AG04449 (cell line): ENCODE measurements at regions not wholly inside any gene's neighbourhood (a gene's known extent, or its start where the extent isn't known, plus 50 kb on each side); places are given as distances from the start of the nearest gene placed in this dataset.

Experiments used
- CTCF ChIA-PET: fragments of 350-600 bp; formaldehyde crosslinking; extraction: SDS; loops from one replicate; lab custom pipeline; 2021; ENCODE audit warnings: antibody characterized with exemption; lab: Yijun Ruan, JAX
- POLR2A ChIA-PET: fragments of 400-600, 350-600 bp; formaldehyde crosslinking; extraction: SDS; loops from one replicate; lab custom pipeline; 2020; ENCODE audit warnings: antibody characterized with exemption, inconsistent platforms; lab: Yijun Ruan, JAX
- DNase-seq: peaks from one replicate; pipeline ENCODE4 v3.0.0-alpha.2; 2010; ENCODE audit warnings: low read depth, low spot score
- H3K4me3 ChIP-seq: 2 replicates; pipeline ENCODE4 v1.5.1; 2011; ENCODE audit warnings: low read depth, mild to moderate bottlenecking, control low read depth, low read length
- TF ChIP-seq, protein P1 (sequence below): IDR thresholded peaks from one replicate; pipeline ENCODE4 v1.5.1; 2011; ENCODE audit warnings: mild to moderate bottlenecking, moderate library complexity, low read length, control low read depth, inconsistent platforms; ENCODE audit not compliant: insufficient read depth; ENCODE audit errors: missing control alignments

DNA sequence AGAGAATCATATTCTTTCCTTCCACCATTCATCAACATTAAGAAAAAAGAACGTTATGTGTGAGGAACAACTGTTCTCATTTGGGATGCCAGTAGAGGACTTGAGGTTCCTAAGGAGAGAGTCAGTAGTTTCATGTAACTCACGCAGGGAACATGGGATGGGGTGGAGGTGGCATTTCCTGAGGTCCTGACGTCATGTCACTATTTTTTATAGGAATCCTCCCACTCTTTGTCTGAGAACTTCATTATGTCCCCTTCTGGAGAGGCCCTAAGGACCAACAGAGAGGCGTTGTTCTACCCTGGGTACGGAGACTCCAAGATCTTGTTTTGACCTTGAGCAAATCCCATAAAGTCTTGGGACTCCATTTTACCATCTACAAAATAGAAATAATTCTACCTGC, 211.7 kb upstream of the SOX9 start:
- DNase-seq, result no peak
- POLR2A ChIA-PET, result no interaction called here
- H3K4me3 ChIP-seq, result no peak overlapping the region
- CTCF ChIA-PET, result no interaction called here
- TF ChIP-seq, protein P1, sequence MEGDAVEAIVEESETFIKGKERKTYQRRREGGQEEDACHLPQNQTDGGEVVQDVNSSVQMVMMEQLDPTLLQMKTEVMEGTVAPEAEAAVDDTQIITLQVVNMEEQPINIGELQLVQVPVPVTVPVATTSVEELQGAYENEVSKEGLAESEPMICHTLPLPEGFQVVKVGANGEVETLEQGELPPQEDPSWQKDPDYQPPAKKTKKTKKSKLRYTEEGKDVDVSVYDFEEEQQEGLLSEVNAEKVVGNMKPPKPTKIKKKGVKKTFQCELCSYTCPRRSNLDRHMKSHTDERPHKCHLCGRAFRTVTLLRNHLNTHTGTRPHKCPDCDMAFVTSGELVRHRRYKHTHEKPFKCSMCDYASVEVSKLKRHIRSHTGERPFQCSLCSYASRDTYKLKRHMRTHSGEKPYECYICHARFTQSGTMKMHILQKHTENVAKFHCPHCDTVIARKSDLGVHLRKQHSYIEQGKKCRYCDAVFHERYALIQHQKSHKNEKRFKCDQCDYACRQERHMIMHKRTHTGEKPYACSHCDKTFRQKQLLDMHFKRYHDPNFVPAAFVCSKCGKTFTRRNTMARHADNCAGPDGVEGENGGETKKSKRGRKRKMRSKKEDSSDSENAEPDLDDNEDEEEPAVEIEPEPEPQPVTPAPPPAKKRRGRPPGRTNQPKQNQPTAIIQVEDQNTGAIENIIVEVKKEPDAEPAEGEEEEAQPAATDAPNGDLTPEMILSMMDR, result no peak

GRCh38 chr17:71910002-71910401, 210.8 kb upstream of the SOX9 start:
- no peak overlapping the region for H3K4me3 ChIP-seq
- TF ChIP-seq, protein P1, result no peak
- DNase-seq, result no peak
- CTCF ChIA-PET, result no interaction called here
- POLR2A ChIA-PET, result no interaction called here

- no peak overlapping the region for H3K4me3 ChIP-seq
- POLR2A ChIA-PET, result no interaction called here
- CTCF ChIA-PET, result no interaction called here
- TF ChIP-seq, protein P1, result no peak
- no peak for DNase-seq
These were observed 206.8 kb upstream of the SOX9 start for GRCh38 chr17:71914042-71914441.

- TF ChIP-seq, protein P1, result no peak
- H3K4me3 ChIP-seq, result no peak overlapping the region
- no peak for DNase-seq
- ChIA-PET CTCF (no interaction called here), POLR2A (no interaction called here)
These were observed 206.0 kb upstream of the SOX9 start for GRCh38 chr17:71914812-71915211.

- DNase-seq, result no peak
- TF ChIP-seq, protein P1, result no peak
- POLR2A ChIA-PET, result no interaction called here
- CTCF ChIA-PET, result no interaction called here
- no peak overlapping the region for H3K4me3 ChIP-seq
These were observed 203.1 kb upstream of the SOX9 start for GRCh38 chr17:71917715-71918114.

GRCh38 chr17:71919186-71919585, 201.6 kb upstream of the SOX9 start:
- CTCF ChIA-PET, result no interaction called here
- POLR2A ChIA-PET, result no interaction called here
- H3K4me3 ChIP-seq, result no peak overlapping the region
- no peak for DNase-seq
- TF ChIP-seq, protein P1, result no peak

DNA sequence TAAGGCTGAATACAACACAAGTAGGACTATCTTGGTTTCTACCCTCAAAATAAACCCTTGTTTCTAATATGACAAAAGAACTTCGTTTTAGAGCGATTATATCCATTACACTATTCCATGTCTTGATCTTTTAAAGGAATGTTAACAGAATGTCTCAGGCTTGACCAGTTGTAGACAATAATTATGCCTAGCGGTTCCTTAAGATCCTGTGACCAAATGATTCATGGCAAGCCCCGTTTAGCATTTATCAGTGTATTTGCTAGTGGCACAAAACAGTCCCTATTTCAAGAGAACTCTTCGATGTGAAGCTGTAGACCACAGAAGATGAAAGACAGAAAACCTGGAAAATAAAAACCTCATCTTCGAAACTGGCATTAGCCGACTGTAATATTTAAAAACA, 200.9 kb upstream of the SOX9 start:
- no peak for DNase-seq
- TF ChIP-seq, protein P1, result no peak
- CTCF ChIA-PET, result no interaction called here
- POLR2A ChIA-PET, result no interaction called here
- no peak overlapping the region for H3K4me3 ChIP-seq
